ENCODE measurements at regions not wholly inside any gene's neighbourhood (a gene's known extent, or its start where the extent isn't known, plus 50 kb on each side); places are given as distances from the start of the nearest gene placed in this dataset.
"Not testable (repeated sequence)": the region's sequence is repeated elsewhere in the genome, so short reads cannot be mapped to it uniquely, and the experiment has no call there.

DNA sequence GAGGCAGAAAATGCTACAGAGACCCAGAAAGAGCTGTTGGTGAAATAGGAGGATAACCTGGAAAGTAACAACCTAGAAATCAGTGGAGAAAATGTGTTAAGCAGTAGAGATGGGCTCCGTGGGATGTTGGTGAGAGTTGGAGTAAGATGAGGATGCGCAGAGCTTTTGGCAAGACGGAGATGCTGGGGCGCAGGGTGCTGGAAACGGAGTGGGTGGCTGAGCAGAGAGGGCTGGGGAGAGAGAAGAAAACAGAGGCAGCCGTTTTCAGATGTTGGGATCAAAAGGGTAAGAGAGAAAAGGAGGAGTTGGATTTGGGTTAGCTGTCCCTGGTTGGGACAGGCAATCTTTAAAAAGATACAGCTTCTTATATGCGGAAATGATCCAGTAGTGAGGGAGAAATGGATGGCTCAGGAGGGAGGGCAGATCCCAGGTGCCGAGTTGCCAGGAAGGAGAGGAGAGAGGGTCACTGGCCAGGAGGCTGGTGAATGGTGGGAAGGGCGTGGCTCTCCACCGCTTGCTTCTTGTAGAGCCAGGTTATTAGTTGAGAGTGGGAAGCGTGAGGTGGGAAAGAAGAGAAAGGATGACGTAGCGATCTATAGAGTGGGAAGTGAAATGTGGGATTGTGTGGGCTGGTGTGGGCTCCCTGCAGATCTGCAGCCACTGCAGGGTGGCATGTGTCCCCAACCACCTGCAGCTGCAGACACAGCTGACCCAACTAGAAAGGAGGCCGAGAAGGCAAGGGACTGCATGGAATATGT, 182.2 kb upstream of the SVIL start:
- Histone ChIP-seq H3K4me3 (ENCODE audit: insufficient read depth, low read depth, low read length) (no peak overlapping the region), H3K36me3 (ENCODE audit: control insufficient read depth, insufficient read depth, low read length) (no peaks in the 10 kb centered on the region), H3K27ac (ENCODE audit: insufficient read depth, low read depth, low read length, poor library complexity, severe bottlenecking) (no peak overlapping the region), H3K4me1 (ENCODE audit: control insufficient read depth, insufficient read depth, low read length) (no peaks in the 10 kb centered on the region), H3K9me3 (ENCODE audit: control insufficient read depth, low read length) (no peaks in the 10 kb centered on the region), H3K27me3 (ENCODE audit: control insufficient read depth, insufficient read depth, low read length, poor library complexity, severe bottlenecking) (no peaks in the 10 kb centered on the region)
- 92% methylated on average over 14 of the region's 14 CpGs for WGBS, 2 experiments

DNA sequence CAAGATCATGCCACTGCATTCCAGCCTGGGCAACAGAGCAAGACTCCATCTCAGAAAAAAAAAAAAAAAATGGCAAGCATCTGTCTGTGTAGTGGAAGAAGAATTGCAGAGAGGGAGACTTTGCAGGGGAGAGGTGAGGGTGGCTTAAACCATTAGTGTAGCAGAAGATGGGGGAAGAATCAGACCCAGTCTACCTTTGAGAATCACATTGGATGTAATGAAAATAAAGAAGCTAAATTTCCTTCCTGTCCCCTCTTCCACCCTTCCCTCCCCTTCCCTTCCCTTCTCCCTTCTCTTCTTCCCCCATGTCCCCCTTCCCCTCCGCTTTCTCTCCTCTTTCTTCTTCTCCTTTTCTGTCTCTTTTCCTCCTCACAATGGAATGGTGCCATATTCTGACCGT, 180.8 kb upstream of the SVIL start:
- no peak overlapping the region for H3K27ac ChIP-seq (ENCODE audit: insufficient read depth, low read depth, low read length, poor library complexity, severe bottlenecking)
- H3K9me3 ChIP-seq (ENCODE audit: control insufficient read depth, low read length), result no peaks in the 10 kb centered on the region
- H3K36me3 ChIP-seq (ENCODE audit: control insufficient read depth, insufficient read depth, low read length), result no peaks in the 10 kb centered on the region
- H3K27me3 ChIP-seq (ENCODE audit: control insufficient read depth, insufficient read depth, low read length, poor library complexity, severe bottlenecking), result no peaks in the 10 kb centered on the region
- no peaks in the 10 kb centered on the region for H3K4me1 ChIP-seq (ENCODE audit: control insufficient read depth, insufficient read depth, low read length)
- no peak overlapping the region for H3K4me3 ChIP-seq (ENCODE audit: insufficient read depth, low read depth, low read length)
- WGBS, 2 experiments, result 83 to 85% methylated on average over 1 to 2 of the region's 2 CpGs

DNA sequence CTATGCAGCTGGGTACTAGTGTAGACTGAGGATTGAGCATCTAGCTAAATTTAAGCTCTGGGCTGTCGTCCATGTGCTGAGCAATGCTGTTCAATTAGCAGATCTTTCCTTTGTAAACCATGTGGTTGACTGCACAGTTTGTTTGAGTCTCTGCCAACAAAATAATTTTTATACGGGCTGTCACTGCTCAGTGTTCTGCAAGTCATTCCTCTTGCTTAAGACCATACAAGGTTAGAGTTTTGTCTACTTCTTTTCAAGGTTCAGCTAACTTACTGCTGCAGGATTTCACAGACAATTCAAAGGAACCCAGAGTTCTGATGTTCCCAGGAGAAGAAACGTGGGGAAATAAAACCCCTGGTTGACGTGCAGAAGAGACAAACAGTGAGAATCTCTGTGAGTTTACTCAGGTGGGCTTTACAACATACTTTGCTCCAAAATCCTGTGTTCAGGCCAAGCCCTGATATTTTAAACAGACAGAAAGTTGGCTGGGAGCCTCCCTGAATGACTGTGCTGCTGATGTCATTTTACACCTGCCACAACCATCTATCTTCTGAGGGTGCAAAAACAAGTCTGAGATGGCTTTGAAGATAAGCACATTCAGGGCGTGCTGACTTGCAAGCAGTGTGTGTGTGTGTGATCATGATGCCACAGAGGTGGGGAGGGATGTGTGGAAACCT, 177.1 kb upstream of the SVIL start:
- Histone ChIP-seq H3K4me1 (ENCODE audit: control insufficient read depth, insufficient read depth, low read length) (no peaks in the 10 kb centered on the region), H3K4me3 (ENCODE audit: insufficient read depth, low read depth, low read length) (no peak overlapping the region), H3K36me3 (ENCODE audit: control insufficient read depth, insufficient read depth, low read length) (no peaks in the 10 kb centered on the region), H3K27ac (ENCODE audit: insufficient read depth, low read depth, low read length, poor library complexity, severe bottlenecking) (no peak overlapping the region), H3K27me3 (ENCODE audit: control insufficient read depth, insufficient read depth, low read length, poor library complexity, severe bottlenecking) (no peaks in the 10 kb centered on the region), H3K9me3 (ENCODE audit: control insufficient read depth, low read length) (no peaks in the 10 kb centered on the region)
- WGBS, 2 experiments, result 87 to 90% methylated on average over 5 of the region's 5 CpGs

DNA sequence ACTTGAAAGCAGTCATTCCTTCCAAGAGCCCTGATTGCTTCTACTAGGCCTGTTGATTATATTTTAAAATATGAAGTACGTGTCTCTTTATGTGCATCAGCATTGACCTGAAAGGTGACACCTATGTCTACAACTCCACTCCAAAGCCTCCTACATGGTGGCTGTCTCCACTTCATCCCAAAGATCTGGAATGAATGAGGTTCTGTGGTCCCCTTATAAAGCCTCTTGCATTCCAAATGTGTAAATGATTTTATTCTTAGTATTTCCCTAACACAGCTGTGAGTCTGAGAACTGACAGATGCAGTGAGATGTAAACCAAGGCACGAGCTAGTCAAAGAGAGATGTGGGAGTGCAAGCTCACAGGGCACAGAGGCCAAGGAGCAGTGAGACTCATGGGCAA, 176.0 kb upstream of the SVIL start:
- WGBS, 2 experiments, result 97 to 98% methylated on average over 2 of the region's 2 CpGs
- Histone ChIP-seq H3K36me3 (ENCODE audit: control insufficient read depth, insufficient read depth, low read length) (no peaks in the 10 kb centered on the region), H3K4me1 (ENCODE audit: control insufficient read depth, insufficient read depth, low read length) (no peaks in the 10 kb centered on the region), H3K27me3 (ENCODE audit: control insufficient read depth, insufficient read depth, low read length, poor library complexity, severe bottlenecking) (no peaks in the 10 kb centered on the region), H3K27ac (ENCODE audit: insufficient read depth, low read depth, low read length, poor library complexity, severe bottlenecking) (no peak overlapping the region), H3K4me3 (ENCODE audit: insufficient read depth, low read depth, low read length) (no peak overlapping the region), H3K9me3 (ENCODE audit: control insufficient read depth, low read length) (no peaks in the 10 kb centered on the region)

DNA sequence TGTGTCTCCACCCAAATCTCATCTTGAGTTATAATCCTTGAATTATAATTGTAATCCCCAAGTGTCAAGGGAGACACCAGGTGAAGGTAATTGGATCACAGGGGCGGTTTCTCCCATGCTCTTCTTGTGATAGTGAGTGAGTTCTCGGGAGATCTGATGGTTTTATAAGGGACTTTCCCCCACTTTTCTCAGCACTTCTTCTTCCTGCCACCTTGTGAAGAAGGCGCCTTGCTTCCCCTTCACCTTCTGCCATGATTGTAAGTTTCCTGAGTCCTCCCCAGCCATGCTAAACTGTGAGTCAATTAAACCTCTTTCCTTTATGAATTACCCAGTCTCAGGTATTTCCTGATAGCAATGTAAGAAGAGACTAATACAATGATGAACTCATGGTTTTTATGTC, 175.5 kb upstream of the SVIL start:
- H3K27me3 ChIP-seq (ENCODE audit: control insufficient read depth, insufficient read depth, low read length, poor library complexity, severe bottlenecking); H3K9me3 ChIP-seq (ENCODE audit: control insufficient read depth, low read length); H3K36me3 ChIP-seq (ENCODE audit: control insufficient read depth, insufficient read depth, low read length); H3K4me3 ChIP-seq (ENCODE audit: insufficient read depth, low read depth, low read length); H3K27ac ChIP-seq (ENCODE audit: insufficient read depth, low read depth, low read length, poor library complexity, severe bottlenecking); H3K4me1 ChIP-seq (ENCODE audit: control insufficient read depth, insufficient read depth, low read length): not testable (repeated sequence)
- WGBS, 2 experiments, result 75 to 77% methylated on average over 3 of the region's 3 CpGs

DNA sequence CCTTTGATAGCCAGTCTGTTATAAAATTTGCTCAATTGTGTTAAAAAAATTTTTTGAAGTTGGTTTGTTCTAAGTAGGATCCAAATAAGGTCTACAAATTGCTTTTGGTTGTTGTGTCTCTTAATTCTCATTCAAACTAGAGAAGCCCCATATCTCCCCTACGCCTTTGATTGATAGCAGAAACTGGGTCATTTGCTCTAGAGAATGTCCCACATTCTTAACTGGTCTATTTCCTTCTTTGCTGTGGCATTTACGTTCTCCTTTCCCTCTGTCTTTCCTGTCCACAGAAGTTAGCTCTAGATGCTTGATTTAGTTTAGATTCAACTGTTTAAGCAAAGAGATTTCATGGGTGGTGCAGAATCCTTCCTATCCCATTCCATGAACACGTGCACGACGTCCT, 174.6 kb upstream of the SVIL start:
- Histone ChIP-seq H3K9me3 (ENCODE audit: control insufficient read depth, low read length) (no peaks in the 10 kb centered on the region), H3K36me3 (ENCODE audit: control insufficient read depth, insufficient read depth, low read length) (no peaks in the 10 kb centered on the region), H3K4me1 (ENCODE audit: control insufficient read depth, insufficient read depth, low read length) (no peaks in the 10 kb centered on the region), H3K27ac (ENCODE audit: insufficient read depth, low read depth, low read length, poor library complexity, severe bottlenecking) (no peak overlapping the region), H3K27me3 (ENCODE audit: control insufficient read depth, insufficient read depth, low read length, poor library complexity, severe bottlenecking) (no peaks in the 10 kb centered on the region), H3K4me3 (ENCODE audit: insufficient read depth, low read depth, low read length) (no peak overlapping the region)
- WGBS, 2 experiments, result 94 to 99% methylated on average over 4 to 5 of the region's 5 CpGs

DNA sequence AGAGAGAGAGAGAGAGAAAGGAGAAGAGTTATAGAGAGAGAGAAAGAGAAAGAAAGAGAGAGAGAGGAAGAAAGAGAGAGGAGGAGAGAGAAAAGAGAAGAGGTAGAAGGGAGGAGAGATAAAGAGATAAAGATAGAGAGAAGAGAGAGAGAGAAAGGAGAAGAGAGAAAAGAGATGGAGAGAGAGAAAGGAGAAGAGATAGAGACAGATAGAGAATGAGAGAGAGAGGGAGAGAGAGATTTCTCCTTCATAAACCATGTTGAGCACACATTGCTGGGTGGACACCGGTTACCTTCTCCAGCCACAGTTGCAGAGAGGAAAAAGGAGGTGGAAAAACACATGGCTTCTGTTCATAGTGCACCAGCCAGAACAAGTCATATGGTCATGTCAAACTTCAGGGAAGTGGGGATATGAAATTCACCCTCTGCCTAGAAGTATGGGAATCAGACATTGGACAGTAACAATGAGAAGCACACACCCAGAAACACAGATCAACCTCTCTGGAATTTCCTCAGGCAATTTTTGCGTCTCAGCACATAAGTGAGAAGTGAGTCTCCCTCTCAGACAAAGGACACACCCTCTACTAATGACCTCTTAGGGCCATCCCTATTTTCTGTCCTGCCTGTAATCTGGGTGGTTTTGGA, 172.5 kb upstream of the SVIL start:
- Histone ChIP-seq H3K27me3 (ENCODE audit: control insufficient read depth, insufficient read depth, low read length, poor library complexity, severe bottlenecking) (no peaks in the 10 kb centered on the region), H3K9me3 (ENCODE audit: control insufficient read depth, low read length) (no peaks in the 10 kb centered on the region), H3K27ac (ENCODE audit: insufficient read depth, low read depth, low read length, poor library complexity, severe bottlenecking) (no peak overlapping the region), H3K36me3 (ENCODE audit: control insufficient read depth, insufficient read depth, low read length) (no peaks in the 10 kb centered on the region), H3K4me1 (ENCODE audit: control insufficient read depth, insufficient read depth, low read length) (no peaks in the 10 kb centered on the region), H3K4me3 (ENCODE audit: insufficient read depth, low read depth, low read length) (no peak overlapping the region)
- 96 to 100% methylated on average over 2 of the region's 2 CpGs for WGBS, 2 experiments

DNA sequence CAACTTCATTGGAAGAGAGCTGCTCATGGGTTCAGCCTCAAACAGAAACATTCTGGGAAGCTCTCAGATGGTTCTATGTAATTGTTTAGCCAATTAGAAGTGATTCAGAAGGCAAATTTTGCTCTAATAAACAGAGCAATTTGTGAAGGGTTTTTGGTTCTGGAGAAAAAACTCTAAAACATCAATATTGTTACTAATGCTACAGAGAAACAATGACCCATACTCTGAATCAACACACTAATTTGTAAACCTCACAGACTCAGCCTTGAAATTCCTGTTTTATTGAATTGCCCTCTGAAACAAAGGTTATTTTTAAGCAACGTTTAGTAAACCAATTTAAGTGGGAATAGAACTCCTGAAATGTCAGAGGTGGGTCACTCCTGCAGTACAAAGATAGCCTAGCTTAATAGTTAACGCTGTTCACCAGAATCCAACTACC, 171.6 kb upstream of the SVIL start:
- WGBS, 2 experiments, result 94 to 95% methylated on average over 2 of the region's 2 CpGs

DNA sequence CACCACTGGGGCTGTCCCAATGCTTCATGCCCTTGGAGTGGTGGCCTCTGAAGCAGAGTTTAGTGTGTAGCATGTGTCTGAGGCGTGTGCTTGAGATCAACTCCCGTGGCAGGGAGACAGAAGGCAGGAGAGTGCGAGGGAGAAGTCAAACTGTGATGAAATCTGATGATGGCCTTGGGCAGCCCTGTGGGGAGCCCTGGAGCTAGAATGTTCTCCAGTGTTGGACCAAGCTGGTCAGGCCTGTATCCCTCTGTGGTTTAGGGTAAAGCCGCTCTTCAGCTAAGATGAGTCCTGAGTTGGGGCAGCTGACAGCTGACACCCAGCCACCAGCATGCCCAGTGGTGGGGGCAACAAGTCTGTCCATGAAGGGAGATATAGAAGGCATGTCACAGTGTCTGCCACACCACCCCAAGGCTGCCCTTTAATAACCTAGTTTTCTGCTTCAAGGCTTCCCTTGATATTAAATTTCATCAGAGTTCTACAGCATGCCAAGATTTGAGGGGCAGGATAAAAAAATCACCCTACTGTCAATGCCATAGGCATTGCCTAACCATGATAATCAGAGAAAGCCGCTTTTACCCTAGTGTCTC, 170.5 kb upstream of the SVIL start:
- Histone ChIP-seq H3K4me3 (ENCODE audit: insufficient read depth, low read depth, low read length) (no peak overlapping the region), H3K9me3 (ENCODE audit: control insufficient read depth, low read length) (no peaks in the 10 kb centered on the region), H3K36me3 (ENCODE audit: control insufficient read depth, insufficient read depth, low read length) (no peaks in the 10 kb centered on the region), H3K4me1 (ENCODE audit: control insufficient read depth, insufficient read depth, low read length) (no peaks in the 10 kb centered on the region), H3K27ac (ENCODE audit: insufficient read depth, low read depth, low read length, poor library complexity, severe bottlenecking) (no peak overlapping the region), H3K27me3 (ENCODE audit: control insufficient read depth, insufficient read depth, low read length, poor library complexity, severe bottlenecking) (no peaks in the 10 kb centered on the region)
- 84 to 87% methylated on average over 5 of the region's 5 CpGs for WGBS, 2 experiments

More for the DNA sequence above, 171.6 kb upstream of the SVIL start:
- no peaks in the 10 kb centered on the region for H3K4me1 ChIP-seq (ENCODE audit: control insufficient read depth, insufficient read depth, low read length)
- no peaks in the 10 kb centered on the region for H3K9me3 ChIP-seq (ENCODE audit: control insufficient read depth, low read length)
- H3K36me3 ChIP-seq (ENCODE audit: control insufficient read depth, insufficient read depth, low read length), result no peaks in the 10 kb centered on the region
- no peak overlapping the region for H3K27ac ChIP-seq (ENCODE audit: insufficient read depth, low read depth, low read length, poor library complexity, severe bottlenecking)
- no peaks in the 10 kb centered on the region for H3K27me3 ChIP-seq (ENCODE audit: control insufficient read depth, insufficient read depth, low read length, poor library complexity, severe bottlenecking)
- no peak overlapping the region for H3K4me3 ChIP-seq (ENCODE audit: insufficient read depth, low read depth, low read length)

Measured in ectodermal cell (in vitro differentiated cells).